K562 (cell line): ENCODE measurements at regions not wholly inside any gene's neighbourhood (a gene's known extent, or its start where the extent isn't known, plus 50 kb on each side); places are given as distances from the start of the nearest gene placed in this dataset.

ENCODE experiments used
- ATAC-seq: fragments of 200-7000 bp; cut with Tn5 transposase; 3 replicates; pipeline ENCODE4 v1.9.1; 2020; ENCODE audit warnings: moderate library complexity
- BruUV-seq: library from RNA; stranded (reverse); fragments of 400-500 nt; replicated peaks from 2 replicates; lab custom pipeline; 2021; lab: Mats Ljungman, UMichigan
- CTCF ChIA-PET: fragments of 300-600 bp; formaldehyde crosslinking; extraction: SDS; loops from one replicate; lab custom pipeline; 2021; ENCODE audit warnings: low intra/inter-chr PET ratio; lab: Yijun Ruan, JAX
- POLR2A ChIA-PET: fragments of 300-600, 350-650 bp; sonication (Branson Sonifier 250); formaldehyde crosslinking; extraction: SDS; loops from one replicate; lab custom pipeline; 2021; ENCODE audit warnings: antibody characterized with exemption, inconsistent platforms; lab: Yijun Ruan, JAX
- DNase-seq, 4 experiments: peaks; one replicate each; pipeline versions ENCODE4 v3.0.0 to v3.0.0-alpha.2; 2011 to 2018; ENCODE audit warnings: low spot score in 3 of 4, mixed read lengths in 3 of 4; ENCODE audit errors: extremely low read depth in 1 of 4
- FAIRE-seq: peaks from 2 replicates; lab custom pipeline; 2011; peaks lifted over from hg19 to GRCh38; lab: Jason Lieb, UNC
- H2AFZ ChIP-seq: 2 replicates; pipeline ENCODE4 v1.6.0; 2011; ENCODE audit warnings: low read depth, low read length, control low read depth, inconsistent platforms
- H3K27ac ChIP-seq: fragments of 200-600 bp; 3 replicates; pipeline ENCODE4 v1.8.0; 2011; ENCODE audit warnings: low read depth, mild to moderate bottlenecking, control low read depth, inconsistent platforms, low read length, moderate library complexity, mixed read lengths; ENCODE audit errors: extremely low read depth
- H3K27me3 ChIP-seq, 2 experiments: fragments of 300-600 bp in 1 of 2; 2 replicates in 1 of 2; 3 replicates in 1 of 2; pipeline versions ENCODE4 v1.6.0 to v1.8.0; 2011; ENCODE audit warnings: inconsistent platforms in 2 of 2, low read length in 2 of 2, mild to moderate bottlenecking in 1 of 2, mixed read lengths in 1 of 2, moderate library complexity in 1 of 2; ENCODE audit not compliant: control insufficient read depth in 2 of 2, insufficient read depth in 2 of 2
- H3K36me3 ChIP-seq: fragments of 300-600 bp; 3 replicates; pipeline ENCODE4 v1.8.0; 2011; ENCODE audit warnings: mild to moderate bottlenecking, low read length, inconsistent platforms; ENCODE audit not compliant: control insufficient read depth, insufficient read depth
- H3K4me1 ChIP-seq, 2 experiments: fragments of 200-600 bp in 1 of 2; replicated peaks in 1 of 2; 2 replicates in 1 of 2; 3 replicates in 1 of 2; pipeline versions ENCODE4 v1.5.1 to v1.8.0; 2011; ENCODE audit warnings: inconsistent platforms in 2 of 2, low read length in 2 of 2, mild to moderate bottlenecking in 1 of 2, mixed read lengths in 1 of 2, moderate library complexity in 1 of 2; ENCODE audit not compliant: control insufficient read depth in 2 of 2, insufficient read depth in 2 of 2
- H3K4me2 ChIP-seq: 2 replicates; pipeline ENCODE4 v1.6.1; 2011; ENCODE audit warnings: low read length, control low read depth, inconsistent platforms, mixed read lengths; ENCODE audit not compliant: insufficient read depth
- H3K4me3 ChIP-seq: fragments of 200-600 bp; sonication (generic), shearing (Covaris generic); 2 replicates; pipeline ENCODE4 v1.5.1; 2016; ENCODE audit warnings: control low read depth, inconsistent platforms
- H3K79me2 ChIP-seq: fragments of 200-600 bp; 3 replicates; pipeline ENCODE4 v1.8.0; 2011; ENCODE audit warnings: low read length, inconsistent platforms; ENCODE audit not compliant: control insufficient read depth, insufficient read depth
- H3K9ac ChIP-seq, 2 experiments: 2 replicates each; pipeline versions ENCODE4 v1.6.0 to v1.6.1; 2011; ENCODE audit warnings: low read depth in 2 of 2, low read length in 2 of 2, control low read depth in 1 of 2, inconsistent platforms in 1 of 2, mild to moderate bottlenecking in 1 of 2, mixed read lengths in 1 of 2; ENCODE audit not compliant: insufficient read depth in 1 of 2
- H3K9me1 ChIP-seq: one replicate; pipeline ENCODE4 v1.6.0; 2011; ENCODE audit warnings: inconsistent platforms, mild to moderate bottlenecking, low read length, moderate library complexity; ENCODE audit not compliant: control insufficient read depth, insufficient read depth
- H3K9me3 ChIP-seq: replicated peaks from 2 replicates; pipeline ENCODE4 v1.5.1; 2011; ENCODE audit warnings: low read depth, low read length, inconsistent platforms; ENCODE audit not compliant: control insufficient read depth, insufficient read depth
- H4K20me1 ChIP-seq: replicated peaks from 2 replicates; pipeline ENCODE4 v1.6.1; 2011; ENCODE audit warnings: low read length, inconsistent platforms, mixed read lengths; ENCODE audit not compliant: control insufficient read depth, insufficient read depth
- CTCFL ChIP-seq: IDR thresholded peaks from 2 replicates; pipeline ENCODE4 v1.6.1; 2011; ENCODE audit warnings: borderline replicate concordance, low read depth, mild to moderate bottlenecking, moderate library complexity, low read length; ENCODE audit not compliant: insufficient read depth, poor library complexity, severe bottlenecking
- ILF3 ChIP-seq: fragments of 450-650 bp; IDR thresholded peaks from 2 replicates; pipeline ENCODE4 v1.6.1; 2018; ENCODE audit warnings: antibody characterized with exemption, mild to moderate bottlenecking, moderate library complexity, borderline replicate concordance
- NCOR1 ChIP-seq: fragments of 450-650 bp; IDR thresholded peaks from 2 replicates; pipeline ENCODE4 v1.6.1; 2016; ENCODE audit warnings: mild to moderate bottlenecking, moderate library complexity
- PATZ1 ChIP-seq: fragments of 250-450 bp; sonication (Bioruptor Pico); IDR thresholded peaks from 2 replicates; pipeline ENCODE4 v1.5.0; 2020; ENCODE audit warnings: mild to moderate bottlenecking, borderline replicate concordance
- PTTG1 ChIP-seq: fragments of 450-650 bp; IDR thresholded peaks from 2 replicates; pipeline ENCODE4 v1.6.1; 2016; ENCODE audit warnings: low read depth, mild to moderate bottlenecking, missing genetic modification characterization, missing compliant biosample characterization
- SAFB ChIP-seq: fragments of 200-400 bp; formaldehyde crosslinking; IDR thresholded peaks from 2 replicates; pipeline ENCODE4 v1.6.1; 2017; ENCODE audit warnings: low read depth, low read length, borderline replicate concordance
- SPI1 ChIP-seq: IDR thresholded peaks from 2 replicates; pipeline ENCODE4 v1.6.1; 2011; ENCODE audit warnings: low read depth, low read length, control low read depth, borderline replicate concordance
- ZNF444 ChIP-seq: fragments of 250-450 bp; sonication (Bioruptor Pico); IDR thresholded peaks from 2 replicates; pipeline ENCODE4 v1.4.0; 2020; ENCODE audit warnings: mild to moderate bottlenecking, moderate library complexity
- WGBS: fragments of 100-300 bp; shearing (Covaris generic); methylation state at CpG from one replicate; pipeline ENCODE4 v1.1.6; 2016; ENCODE audit warnings: low coverage, mixed read lengths; ENCODE audit not compliant: insufficient coverage; ENCODE audit errors: missing lambda C conversion rate; 5-methylcytosine and 5-hydroxymethylcytosine counted together
- in situ Hi-C: fragments of 300-500 bp; cut with MboI; formaldehyde crosslinking; loops from 4 replicates; pipeline ENCODE4 v1.15.0; 2018; ENCODE audit warnings: inconsistent platforms, mixed read lengths
- intact Hi-C: fragments of 100-400 bp; cut with micrococcal nuclease; formaldehyde crosslinking; loops from 2 replicates; pipeline ENCODE4 v1.14.2; 2022

- POLR2A ChIA-PET: interaction anchor here (0.6 to 0.7 kb wide), 2 partner anchors 27 to 41 kb away, joined by 3 read pairs; no protein-coding TSS in a partner anchor
- Histone ChIP-seq H3K27me3 (no peaks in the 10 kb centered on the region), H3K27ac (no peak overlapping the region), H3K36me3 (no peaks in the 10 kb centered on the region), H3K9ac (no peak overlapping the region), H2AFZ (no peak overlapping the region), H4K20me1 (no peaks in the 10 kb centered on the region), H3K4me2 (no peak overlapping the region), H3K4me1 (no peaks in the 10 kb centered on the region), H3K4me3 (no peak overlapping the region), H3K79me2 (no peaks in the 10 kb centered on the region), H3K9me3 (no peaks in the 10 kb centered on the region), H3K9me1 (no peaks in the 10 kb centered on the region)
- ATAC-seq: no peak
- CTCF ChIA-PET: no interaction called here
- no peak for DNase-seq
- no TSS peak for BruUV-seq
- no peak for TF ChIP-seq ZNF444 (CRISPR knock-in tag)
- no peak for TF ChIP-seq ILF3
- TF ChIP-seq PTTG1 (tag): no peak
- TF ChIP-seq NCOR1: no peak
- TF ChIP-seq SAFB: no peak
- no peak for TF ChIP-seq CTCFL
- TF ChIP-seq PATZ1 (CRISPR knock-in tag): no peak
- no peak for TF ChIP-seq SPI1
- intact Hi-C loops: no loop called here
- in situ Hi-C loops: no loop called here
- no peak for FAIRE-seq
- 0% methylated on average over 11 of the region's 11 CpGs for WGBS
Observed at GRCh38 chr20:10824750-10825500, 151.1 kb upstream of the JAG1 start.
